ENCODE measurements at regions not wholly inside any gene's neighbourhood (a gene's known extent, or its start where the extent isn't known, plus 50 kb on each side); places are given as distances from the start of the nearest gene placed in this dataset.
"Not testable (repeated sequence)": the region's sequence is repeated elsewhere in the genome, so short reads cannot be mapped to it uniquely, and the experiment has no call there.

DNA sequence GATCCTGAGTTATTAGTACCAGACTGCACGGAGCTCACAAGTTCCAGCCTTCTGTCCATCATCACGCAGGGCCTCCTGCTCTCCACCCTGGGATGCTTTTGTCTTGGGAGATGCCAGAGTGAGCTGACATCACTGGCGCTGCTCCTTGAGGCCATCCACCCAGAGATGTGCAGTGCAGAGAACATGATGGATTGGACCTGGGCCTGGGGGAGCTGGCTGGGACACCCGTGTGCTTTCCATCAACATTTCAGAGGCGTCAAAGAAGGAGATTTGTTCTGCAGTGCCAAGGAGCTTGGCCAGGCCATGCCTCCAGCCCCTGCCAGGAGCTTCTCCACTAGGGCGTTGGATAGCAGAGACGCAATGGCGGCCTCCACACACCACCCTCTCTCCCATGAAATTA is 206.6 kb upstream of the ZNF469 start:
- TF ChIP-seq FOXM1 (IDR thresholded peaks at IDR 0.05; ENCODE audit: borderline replicate concordance); ELF4 (IDR thresholded peaks at IDR 0.05); ZNF384 (IDR thresholded peaks at IDR 0.05); HDGF (IDR thresholded peaks at IDR 0.05; ENCODE audit: borderline replicate concordance); L3MBTL2 (conservative IDR thresholded peaks at IDR 0.05); SP1 (IDR thresholded peaks at IDR 0.05); BHLHE40 (IDR thresholded peaks at IDR 0.05; ENCODE audit: borderline replicate concordance); TARDBP (IDR thresholded peaks at IDR 0.05); ARNT (IDR thresholded peaks at IDR 0.05); FOXK2 (IDR thresholded peaks at IDR 0.05); NFRKB (IDR thresholded peaks at IDR 0.05); LEF1 (IDR thresholded peaks at IDR 0.05; ENCODE audit: borderline replicate concordance); SUZ12 (IDR thresholded peaks at IDR 0.05): not testable (repeated sequence)
- TF ChIP-seq, protein P1, sequence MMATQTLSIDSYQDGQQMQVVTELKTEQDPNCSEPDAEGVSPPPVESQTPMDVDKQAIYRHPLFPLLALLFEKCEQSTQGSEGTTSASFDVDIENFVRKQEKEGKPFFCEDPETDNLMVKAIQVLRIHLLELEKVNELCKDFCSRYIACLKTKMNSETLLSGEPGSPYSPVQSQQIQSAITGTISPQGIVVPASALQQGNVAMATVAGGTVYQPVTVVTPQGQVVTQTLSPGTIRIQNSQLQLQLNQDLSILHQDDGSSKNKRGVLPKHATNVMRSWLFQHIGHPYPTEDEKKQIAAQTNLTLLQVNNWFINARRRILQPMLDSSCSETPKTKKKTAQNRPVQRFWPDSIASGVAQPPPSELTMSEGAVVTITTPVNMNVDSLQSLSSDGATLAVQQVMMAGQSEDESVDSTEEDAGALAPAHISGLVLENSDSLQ (IDR thresholded peaks at IDR 0.05): not testable (repeated sequence)
